Astrocyte (in vitro differentiated cells and primary cell): ENCODE measurements at regions not wholly inside any gene's neighbourhood (a gene's known extent, or its start where the extent isn't known, plus 50 kb on each side); places are given as distances from the start of the nearest gene placed in this dataset.
A peak's percentile ranks its signal among the peaks of the same experiment; 100 is the strongest.

Experiments used
- DNase-seq: peaks from one replicate; pipeline ENCODE4 v3.0.0-alpha.2; 2010; ENCODE audit warnings: low read depth
- FAIRE-seq: peaks from 2 replicates; lab custom pipeline; 2011; peaks lifted over from hg19 to GRCh38; lab: Jason Lieb, UNC
- H2AFZ ChIP-seq: 2 replicates; pipeline ENCODE4 v1.6.0; 2012; ENCODE audit warnings: low read depth, low read length, inconsistent platforms
- H3K27ac ChIP-seq: 2 replicates; pipeline ENCODE4 v1.5.1; 2011; ENCODE audit warnings: low read depth, low read length, inconsistent platforms
- H3K27me3 ChIP-seq: 2 replicates; pipeline ENCODE4 v1.6.0; 2011; ENCODE audit warnings: low read length, inconsistent platforms; ENCODE audit not compliant: insufficient read depth
- H3K36me3 ChIP-seq: 2 replicates; pipeline ENCODE4 v1.5.1; 2011; ENCODE audit warnings: low read length, inconsistent platforms; ENCODE audit not compliant: insufficient read depth
- H3K4me1 ChIP-seq: 2 replicates; pipeline ENCODE4 v1.5.1; 2011; ENCODE audit warnings: low read length, inconsistent platforms; ENCODE audit not compliant: insufficient read depth
- H3K4me2 ChIP-seq: 2 replicates; pipeline ENCODE4 v1.6.0; 2012; ENCODE audit warnings: low read length, inconsistent platforms
- H3K4me3 ChIP-seq: 2 replicates; pipeline ENCODE4 v1.5.1; 2011; ENCODE audit warnings: low read depth, mild to moderate bottlenecking, low read length, inconsistent platforms; ENCODE audit not compliant: insufficient read depth
- H3K79me2 ChIP-seq: 2 replicates; pipeline ENCODE4 v1.6.0; 2012; ENCODE audit warnings: mild to moderate bottlenecking, low read length, inconsistent platforms; ENCODE audit not compliant: insufficient read depth
- H3K9ac ChIP-seq: 2 replicates; pipeline ENCODE4 v1.6.0; 2012; ENCODE audit warnings: mild to moderate bottlenecking, low read length, inconsistent platforms
- H3K9me3 ChIP-seq: 2 replicates; pipeline ENCODE4 v1.5.1; 2012; ENCODE audit warnings: low read depth, mild to moderate bottlenecking, low read length, inconsistent platforms; ENCODE audit not compliant: insufficient read depth
- H4K20me1 ChIP-seq: 2 replicates; pipeline ENCODE4 v1.6.0; 2012; ENCODE audit warnings: low read length, inconsistent platforms; ENCODE audit not compliant: insufficient read depth
- H3K27ac Mint-ChIP-seq: one replicate; pipeline ENCODE4 v1.8.0; 2021; ENCODE audit warnings: mild to moderate bottlenecking, mixed read lengths; ENCODE audit not compliant: unreplicated experiment
- H3K27me3 Mint-ChIP-seq: one replicate; pipeline ENCODE4 v1.8.0; 2021; ENCODE audit warnings: low read depth, mixed read lengths; ENCODE audit not compliant: unreplicated experiment
- H3K36me3 Mint-ChIP-seq: one replicate; pipeline ENCODE4 v1.8.0; 2021; ENCODE audit warnings: low read depth, mixed read lengths; ENCODE audit not compliant: unreplicated experiment
- H3K4me1 Mint-ChIP-seq: one replicate; pipeline ENCODE4 v1.8.0; 2021; ENCODE audit warnings: low read depth, mixed read lengths; ENCODE audit not compliant: unreplicated experiment
- H3K4me3 Mint-ChIP-seq: one replicate; pipeline ENCODE4 v1.8.0; 2021; ENCODE audit warnings: mild to moderate bottlenecking, moderate library complexity, mixed read lengths; ENCODE audit not compliant: unreplicated experiment
- H3K9me3 Mint-ChIP-seq: one replicate; pipeline ENCODE4 v1.8.0; 2021; ENCODE audit warnings: mild to moderate bottlenecking, mixed read lengths; ENCODE audit not compliant: unreplicated experiment
- EZH2 ChIP-seq: IDR thresholded peaks from 2 replicates; pipeline ENCODE4 v1.6.1; 2012; ENCODE audit warnings: mild to moderate bottlenecking, low read length, inconsistent platforms; ENCODE audit not compliant: insufficient read depth
- TF ChIP-seq, protein P1 (sequence below): IDR thresholded peaks from 2 replicates; pipeline ENCODE4 v1.5.1; 2011; ENCODE audit warnings: low read depth, mild to moderate bottlenecking, inconsistent platforms, low read length, moderate library complexity; ENCODE audit not compliant: insufficient read depth

DNA sequence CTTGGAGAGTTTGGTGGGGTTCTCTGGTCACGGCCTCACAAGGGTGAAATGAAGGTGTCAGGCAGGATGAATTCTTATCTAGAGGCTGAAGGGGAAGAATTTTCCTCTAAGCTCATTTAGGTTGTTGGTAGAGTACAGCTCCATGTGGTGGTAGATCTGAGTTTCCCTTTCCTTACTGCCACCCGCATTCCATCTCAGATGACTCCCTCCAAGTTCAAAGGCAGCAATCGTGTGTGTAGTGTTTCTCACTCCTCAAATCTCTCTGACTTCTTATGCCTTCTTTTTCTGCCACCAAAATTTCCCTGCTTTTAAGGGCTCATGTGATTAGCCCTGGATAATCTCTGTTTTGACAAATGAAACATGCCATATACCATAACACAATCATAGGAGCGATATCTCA lies 135.5 kb upstream of the MYOCD start:
- peaks cover 10% of the 10 kb centered on the region for H3K4me1 Mint-ChIP-seq
- no peaks in the 10 kb centered on the region for H3K9me3 Mint-ChIP-seq
- H3K9ac ChIP-seq = no peak overlapping the region
- H3K27me3 ChIP-seq = no peaks in the 10 kb centered on the region
- no peaks in the 10 kb centered on the region for H3K27me3 Mint-ChIP-seq
- DNase-seq (no peak), FAIRE-seq (no peak)
- H3K4me3 ChIP-seq = no peak overlapping the region
- no peak overlapping the region for H3K4me2 ChIP-seq
- H3K27ac Mint-ChIP-seq = peak overlapping the region; percentile 28
- no peaks in the 10 kb centered on the region for H3K9me3 ChIP-seq
- H3K36me3 Mint-ChIP-seq = no peaks in the 10 kb centered on the region
- no peak overlapping the region for H3K27ac ChIP-seq
- H2AFZ ChIP-seq = no peak overlapping the region
- no peaks in the 10 kb centered on the region for H4K20me1 ChIP-seq
- H3K4me3 Mint-ChIP-seq = no peak overlapping the region
- H3K36me3 ChIP-seq = no peaks in the 10 kb centered on the region
- H3K79me2 ChIP-seq = no peaks in the 10 kb centered on the region
- TF ChIP-seq, protein P1, sequence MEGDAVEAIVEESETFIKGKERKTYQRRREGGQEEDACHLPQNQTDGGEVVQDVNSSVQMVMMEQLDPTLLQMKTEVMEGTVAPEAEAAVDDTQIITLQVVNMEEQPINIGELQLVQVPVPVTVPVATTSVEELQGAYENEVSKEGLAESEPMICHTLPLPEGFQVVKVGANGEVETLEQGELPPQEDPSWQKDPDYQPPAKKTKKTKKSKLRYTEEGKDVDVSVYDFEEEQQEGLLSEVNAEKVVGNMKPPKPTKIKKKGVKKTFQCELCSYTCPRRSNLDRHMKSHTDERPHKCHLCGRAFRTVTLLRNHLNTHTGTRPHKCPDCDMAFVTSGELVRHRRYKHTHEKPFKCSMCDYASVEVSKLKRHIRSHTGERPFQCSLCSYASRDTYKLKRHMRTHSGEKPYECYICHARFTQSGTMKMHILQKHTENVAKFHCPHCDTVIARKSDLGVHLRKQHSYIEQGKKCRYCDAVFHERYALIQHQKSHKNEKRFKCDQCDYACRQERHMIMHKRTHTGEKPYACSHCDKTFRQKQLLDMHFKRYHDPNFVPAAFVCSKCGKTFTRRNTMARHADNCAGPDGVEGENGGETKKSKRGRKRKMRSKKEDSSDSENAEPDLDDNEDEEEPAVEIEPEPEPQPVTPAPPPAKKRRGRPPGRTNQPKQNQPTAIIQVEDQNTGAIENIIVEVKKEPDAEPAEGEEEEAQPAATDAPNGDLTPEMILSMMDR = no peak
- TF ChIP-seq EZH2 = no peak
- H3K4me1 ChIP-seq = no peaks in the 10 kb centered on the region

DNA sequence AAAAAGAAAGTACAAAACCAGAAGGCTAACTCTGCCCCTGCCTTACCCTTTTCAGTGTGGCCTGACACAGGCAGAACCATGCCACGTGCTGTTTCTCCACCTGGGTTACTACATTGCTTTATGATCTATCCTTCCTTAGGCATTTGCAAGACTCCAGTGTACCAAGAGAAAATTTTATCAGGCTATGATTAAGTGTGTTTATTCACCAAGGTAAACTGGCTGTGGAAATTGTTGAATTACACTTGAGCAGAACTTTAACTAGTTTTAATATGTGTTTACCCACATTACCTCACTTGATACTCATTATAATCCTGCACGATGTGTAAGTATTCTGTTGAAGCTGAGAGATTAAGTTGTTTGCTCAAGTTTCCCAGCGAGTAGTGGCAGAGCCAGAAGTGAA lies 129.7 kb upstream of the MYOCD start:
- DNase-seq = no peak
- Histone ChIP-seq H3K4me1 (no peaks in the 10 kb centered on the region), H3K4me2 (no peak overlapping the region), H3K9ac (no peak overlapping the region), H4K20me1 (no peaks in the 10 kb centered on the region), H2AFZ (no peak overlapping the region), H3K36me3 (no peaks in the 10 kb centered on the region), H3K79me2 (no peaks in the 10 kb centered on the region), H3K9me3 (no peaks in the 10 kb centered on the region), H3K27me3 (no peaks in the 10 kb centered on the region), H3K4me3 (no peak overlapping the region), H3K27ac (no peak overlapping the region)
- H3K27ac Mint-ChIP-seq = no peak overlapping the region
- H3K9me3 Mint-ChIP-seq = peaks cover 4% of the 10 kb centered on the region
- no peak for FAIRE-seq
- no peaks in the 10 kb centered on the region for H3K36me3 Mint-ChIP-seq
- no peak overlapping the region for H3K4me3 Mint-ChIP-seq
- no peaks in the 10 kb centered on the region for H3K27me3 Mint-ChIP-seq
- no peak for TF ChIP-seq EZH2
- TF ChIP-seq, protein P1 = no peak
- peaks cover 8% of the 10 kb centered on the region for H3K4me1 Mint-ChIP-seq

DNA sequence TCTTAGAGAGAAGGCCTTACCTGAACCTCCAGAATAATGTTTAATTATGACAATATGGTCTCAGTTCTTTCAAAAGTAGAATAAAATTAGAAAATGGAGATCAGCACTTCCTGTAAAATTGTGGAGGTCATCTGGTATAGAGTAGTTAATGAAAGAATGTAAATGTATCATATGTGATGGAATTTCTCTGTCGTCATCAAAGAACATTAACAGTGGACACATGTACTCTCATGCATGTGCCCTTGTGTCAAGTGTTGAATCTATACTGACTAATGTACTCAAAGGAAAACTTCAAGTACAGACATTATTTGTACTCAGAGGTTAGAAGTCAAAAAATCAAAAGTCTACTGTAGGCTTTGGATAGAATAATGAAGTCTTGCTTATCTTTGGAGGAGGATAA lies 129.2 kb upstream of the MYOCD start:
- Mint-ChIP-seq H3K9me3 (peaks cover 4% of the 10 kb centered on the region), H3K4me3 (no peak overlapping the region), H3K36me3 (no peaks in the 10 kb centered on the region), H3K27ac (no peak overlapping the region), H3K27me3 (no peaks in the 10 kb centered on the region), H3K4me1 (peaks cover 8% of the 10 kb centered on the region)
- no peak overlapping the region for H2AFZ ChIP-seq
- no peak overlapping the region for H3K9ac ChIP-seq
- no peaks in the 10 kb centered on the region for H3K9me3 ChIP-seq
- H3K27me3 ChIP-seq = no peaks in the 10 kb centered on the region
- FAIRE-seq = no peak
- H4K20me1 ChIP-seq = no peaks in the 10 kb centered on the region
- no peak overlapping the region for H3K27ac ChIP-seq
- H3K4me2 ChIP-seq = no peak overlapping the region
- H3K36me3 ChIP-seq = no peaks in the 10 kb centered on the region
- no peak for TF ChIP-seq EZH2
- TF ChIP-seq, protein P1 = no peak
- H3K4me1 ChIP-seq = no peaks in the 10 kb centered on the region
- peak; percentile 20 for DNase-seq
- H3K79me2 ChIP-seq = no peaks in the 10 kb centered on the region
- H3K4me3 ChIP-seq = no peak overlapping the region
